ENCODE measurements at regions not wholly inside any gene's neighbourhood (a gene's known extent, or its start where the extent isn't known, plus 50 kb on each side); places are given as distances from the start of the nearest gene placed in this dataset.

DNA sequence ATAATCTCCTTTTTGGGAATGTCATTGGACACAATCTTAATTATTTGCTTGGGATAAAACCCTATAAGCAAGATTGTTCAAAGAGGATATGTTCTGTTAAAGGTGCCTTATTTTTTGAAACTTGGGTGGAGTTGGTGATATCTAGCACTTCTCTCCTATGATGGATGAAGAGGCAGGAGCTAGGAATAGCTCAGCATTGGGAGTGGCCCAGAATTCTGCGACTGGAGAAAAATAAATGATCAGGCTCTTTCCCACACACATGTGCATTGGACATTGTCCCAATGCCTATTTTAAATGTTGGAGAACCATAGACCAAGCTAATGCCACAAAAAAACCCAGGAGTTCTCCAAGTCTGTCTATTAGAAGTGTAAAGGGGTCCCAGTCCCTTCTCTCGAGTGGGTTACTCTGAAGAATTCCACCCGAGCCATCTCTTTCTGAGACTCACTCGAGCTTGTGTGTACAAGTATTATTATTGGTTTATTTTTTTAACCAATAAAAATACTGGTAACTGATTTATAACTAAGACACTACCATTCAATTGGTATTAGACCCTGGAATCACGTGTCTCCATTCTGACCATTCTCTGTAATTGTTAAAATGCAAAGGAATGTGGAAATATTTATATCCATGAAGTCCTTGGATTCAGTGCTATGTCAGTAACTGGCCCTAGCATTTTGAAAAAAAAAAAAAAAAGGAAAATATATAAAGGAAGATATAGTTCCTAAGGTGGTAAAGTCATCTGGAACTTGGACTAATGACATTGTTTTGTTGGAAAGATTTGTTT lies 437.5 kb upstream of the TMEM132C start:
- no peaks in the 10 kb centered on the region for H3K36me3 ChIP-seq (ENCODE audit: low read depth)
- H3K9me3 ChIP-seq (ENCODE audit: insufficient read depth, low read depth): no peaks in the 10 kb centered on the region
- intact Hi-C loops (cut with micrococcal nuclease; ENCODE audit: unreplicated experiment): no loop called here
- CTCF ChIA-PET: no interaction called here
- H3K4me1 ChIP-seq (replicated peaks; ENCODE audit: insufficient read depth): no peaks in the 10 kb centered on the region
- TF ChIP-seq EZH2 (IDR thresholded peaks at IDR 0.05; ENCODE audit: low read depth): no peak
- TF ChIP-seq, protein P1, sequence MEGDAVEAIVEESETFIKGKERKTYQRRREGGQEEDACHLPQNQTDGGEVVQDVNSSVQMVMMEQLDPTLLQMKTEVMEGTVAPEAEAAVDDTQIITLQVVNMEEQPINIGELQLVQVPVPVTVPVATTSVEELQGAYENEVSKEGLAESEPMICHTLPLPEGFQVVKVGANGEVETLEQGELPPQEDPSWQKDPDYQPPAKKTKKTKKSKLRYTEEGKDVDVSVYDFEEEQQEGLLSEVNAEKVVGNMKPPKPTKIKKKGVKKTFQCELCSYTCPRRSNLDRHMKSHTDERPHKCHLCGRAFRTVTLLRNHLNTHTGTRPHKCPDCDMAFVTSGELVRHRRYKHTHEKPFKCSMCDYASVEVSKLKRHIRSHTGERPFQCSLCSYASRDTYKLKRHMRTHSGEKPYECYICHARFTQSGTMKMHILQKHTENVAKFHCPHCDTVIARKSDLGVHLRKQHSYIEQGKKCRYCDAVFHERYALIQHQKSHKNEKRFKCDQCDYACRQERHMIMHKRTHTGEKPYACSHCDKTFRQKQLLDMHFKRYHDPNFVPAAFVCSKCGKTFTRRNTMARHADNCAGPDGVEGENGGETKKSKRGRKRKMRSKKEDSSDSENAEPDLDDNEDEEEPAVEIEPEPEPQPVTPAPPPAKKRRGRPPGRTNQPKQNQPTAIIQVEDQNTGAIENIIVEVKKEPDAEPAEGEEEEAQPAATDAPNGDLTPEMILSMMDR (conservative IDR thresholded peaks at IDR 0.05): no peak
- no peak overlapping the region for H2AFZ ChIP-seq
- POLR2A ChIA-PET (ENCODE audit: unreplicated experiment): no interaction called here
- H3K9me2 ChIP-seq (ENCODE audit: insufficient read depth): no peaks in the 10 kb centered on the region
- H3K4me2 ChIP-seq: no peak overlapping the region
- H3K4me3 ChIP-seq: no peak overlapping the region
- H4K20me1 ChIP-seq (ENCODE audit: insufficient read depth): no peaks in the 10 kb centered on the region
- H3K27ac ChIP-seq: no peak overlapping the region
- DNase-seq: no peak
- H3F3A ChIP-seq (ENCODE audit: insufficient read depth, low read depth): no peaks in the 10 kb centered on the region
- BruUV-seq (replicated peaks): no TSS peak
- H3K79me2 ChIP-seq (ENCODE audit: low read depth): no peaks in the 10 kb centered on the region
- peaks cover 8% of the 10 kb centered on the region; the same call in 1 of the 2 replicates for H3K27me3 ChIP-seq (ENCODE audit: insufficient read depth, low read depth)

DNA sequence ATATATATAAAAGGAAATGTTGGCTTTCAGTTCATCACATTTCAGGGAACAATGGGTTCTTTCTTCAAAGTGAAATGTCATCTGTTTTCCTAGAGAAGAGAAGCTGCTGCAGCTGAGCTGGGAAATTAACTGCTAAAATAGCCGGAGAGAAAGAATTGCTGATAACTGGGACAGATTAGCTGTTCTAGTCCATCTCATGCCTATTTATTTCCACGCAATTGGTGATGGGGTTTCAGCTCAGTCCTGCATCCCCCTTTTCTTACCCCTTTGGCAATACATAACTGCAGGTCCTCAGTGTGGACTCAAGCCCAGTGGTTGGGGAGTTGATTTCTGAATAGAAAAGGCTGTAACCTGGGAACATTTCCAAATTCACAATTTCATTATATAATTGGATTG lies 436.9 kb upstream of the TMEM132C start:
- no peak overlapping the region for H3K4me2 ChIP-seq
- TF ChIP-seq, protein P1 (conservative IDR thresholded peaks at IDR 0.05): no peak
- no peak for TF ChIP-seq EZH2 (IDR thresholded peaks at IDR 0.05; ENCODE audit: low read depth)
- H3K79me2 ChIP-seq (ENCODE audit: low read depth): no peaks in the 10 kb centered on the region
- no peak overlapping the region for H3K27ac ChIP-seq
- H3K4me3 ChIP-seq: no peak overlapping the region
- H3F3A ChIP-seq (ENCODE audit: insufficient read depth, low read depth): no peaks in the 10 kb centered on the region
- H3K9me3 ChIP-seq (ENCODE audit: insufficient read depth, low read depth): no peaks in the 10 kb centered on the region
- no peaks in the 10 kb centered on the region for H4K20me1 ChIP-seq (ENCODE audit: insufficient read depth)
- no peak for DNase-seq
- intact Hi-C loops (cut with micrococcal nuclease; ENCODE audit: unreplicated experiment): no loop called here
- POLR2A ChIA-PET (ENCODE audit: unreplicated experiment): no interaction called here
- H3K36me3 ChIP-seq (ENCODE audit: low read depth): no peaks in the 10 kb centered on the region
- CTCF ChIA-PET: no interaction called here
- no peaks in the 10 kb centered on the region for H3K9me2 ChIP-seq (ENCODE audit: insufficient read depth)
- H3K4me1 ChIP-seq (replicated peaks; ENCODE audit: insufficient read depth): no peaks in the 10 kb centered on the region
- H3K27me3 ChIP-seq (ENCODE audit: insufficient read depth, low read depth): peaks cover 8% of the 10 kb centered on the region; the same call in 1 of the 2 replicates
- no peak overlapping the region for H2AFZ ChIP-seq
- BruUV-seq (replicated peaks): no TSS peak

DNA sequence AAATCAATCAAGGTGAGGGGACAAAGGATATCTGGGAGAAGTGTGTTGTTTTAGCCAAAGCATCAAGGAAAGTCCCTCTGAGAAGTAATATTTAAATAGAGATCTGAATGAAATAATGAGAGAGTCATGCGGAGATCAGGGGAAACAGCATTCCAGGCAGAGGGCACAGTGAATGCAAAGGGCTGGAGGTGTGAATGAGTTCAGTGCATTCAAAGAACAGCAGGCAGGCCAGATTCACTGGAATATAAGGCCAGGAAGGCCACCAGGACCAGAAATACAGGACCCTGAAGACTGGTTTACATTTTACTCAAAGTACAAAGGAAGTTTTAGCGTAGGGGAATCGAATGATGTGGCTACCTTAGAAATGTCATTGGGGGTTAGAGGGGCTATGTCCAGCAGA lies 436.2 kb upstream of the TMEM132C start:
- Histone ChIP-seq H2AFZ (no peak overlapping the region), H3K4me3 (no peak overlapping the region), H3K36me3 (ENCODE audit: low read depth) (no peaks in the 10 kb centered on the region), H4K20me1 (ENCODE audit: insufficient read depth) (no peaks in the 10 kb centered on the region), H3K9me3 (ENCODE audit: insufficient read depth, low read depth) (no peaks in the 10 kb centered on the region), H3K27ac (no peak overlapping the region), H3K4me2 (no peak overlapping the region), H3K27me3 (ENCODE audit: insufficient read depth, low read depth) (peaks cover 8% of the 10 kb centered on the region; the same call in 1 of the 2 replicates), H3K9me2 (ENCODE audit: insufficient read depth) (no peaks in the 10 kb centered on the region), H3K79me2 (ENCODE audit: low read depth) (no peaks in the 10 kb centered on the region), H3K4me1 (replicated peaks; ENCODE audit: insufficient read depth) (no peaks in the 10 kb centered on the region), H3F3A (ENCODE audit: insufficient read depth, low read depth) (no peaks in the 10 kb centered on the region)
- ChIA-PET POLR2A (ENCODE audit: unreplicated experiment) (no interaction called here), CTCF (no interaction called here)
- DNase-seq: no peak
- intact Hi-C loops (cut with micrococcal nuclease; ENCODE audit: unreplicated experiment): no loop called here
- TF ChIP-seq EZH2 (IDR thresholded peaks at IDR 0.05; ENCODE audit: low read depth): no peak
- TF ChIP-seq, protein P1 (conservative IDR thresholded peaks at IDR 0.05): no peak
- BruUV-seq (replicated peaks): no TSS peak
